WTC11 (cell line): ENCODE measurements at regions not wholly inside any gene's neighbourhood (a gene's known extent, or its start where the extent isn't known, plus 50 kb on each side); places are given as distances from the start of the nearest gene placed in this dataset.

ENCODE experiments used
- ATAC-seq: fragments of 200-7000 bp; cut with Tn5 transposase; 2 replicates; pipeline ENCODE4 v1.10.0; 2021; ENCODE audit warnings: mild to moderate bottlenecking, moderate library complexity
- CTCF ChIA-PET: fragments of 300-600 bp; sonication (Branson Sonifier 250); formaldehyde crosslinking; loops from one replicate; lab custom pipeline; 2021; ENCODE audit warnings: antibody characterized with exemption; lab: Charles Lee
- POLR2A ChIA-PET: fragments of 350-600 bp; sonication (Branson Sonifier 250); formaldehyde crosslinking; loops from one replicate; lab custom pipeline; 2021; ENCODE audit warnings: antibody characterized with exemption; lab: Charles Lee
- DNase-seq: peaks from one replicate; pipeline ENCODE4 v3.0.0; 2021; ENCODE audit warnings: low spot score
- H3K27ac Mint-ChIP-seq: 2 replicates; pipeline ENCODE4 v1.8.0; 2021; ENCODE audit warnings: mixed read lengths
- H3K27me3 Mint-ChIP-seq: 2 replicates; pipeline ENCODE4 v1.8.0; 2021; ENCODE audit warnings: low read depth, mild to moderate bottlenecking, moderate library complexity, mixed read lengths
- H3K36me3 Mint-ChIP-seq: 2 replicates; pipeline ENCODE4 v1.8.0; 2021; ENCODE audit warnings: mixed read lengths
- H3K4me1 Mint-ChIP-seq: 2 replicates; pipeline ENCODE4 v1.8.0; 2022; ENCODE audit warnings: mixed read lengths
- H3K4me3 Mint-ChIP-seq: 2 replicates; pipeline ENCODE4 v1.8.0; 2021; ENCODE audit warnings: mild to moderate bottlenecking, moderate library complexity, mixed read lengths
- H3K9me3 Mint-ChIP-seq: 2 replicates; pipeline ENCODE4 v1.8.0; 2021; ENCODE audit warnings: mixed read lengths
- ATF2 ChIP-seq: sonication (generic); formaldehyde crosslinking; IDR thresholded peaks from 2 replicates; pipeline ENCODE4 v1.8.1; 2022; ENCODE audit warnings: low read depth, missing genetic modification reagents, borderline replicate concordance
- ATF6 ChIP-seq: sonication (generic); formaldehyde crosslinking; IDR thresholded peaks from 2 replicates; pipeline ENCODE4 v1.8.1; 2023; ENCODE audit warnings: mild to moderate bottlenecking, missing genetic modification reagents
- CBFB ChIP-seq: sonication (generic); formaldehyde crosslinking; IDR thresholded peaks from 2 replicates; pipeline ENCODE4 v1.8.1; 2022; ENCODE audit warnings: mild to moderate bottlenecking, low read depth, missing genetic modification reagents
- CREB1 ChIP-seq: sonication (generic); formaldehyde crosslinking; IDR thresholded peaks from 2 replicates; pipeline ENCODE4 v1.8.0; 2023; ENCODE audit warnings: mild to moderate bottlenecking, missing genetic modification reagents
- ERG ChIP-seq: fragments of 250-450 bp; sonication (Bioruptor Pico); IDR thresholded peaks from 2 replicates; pipeline ENCODE4 v1.8.0; 2021; ENCODE audit warnings: mild to moderate bottlenecking
- ESRRA ChIP-seq: sonication (generic); formaldehyde crosslinking; IDR thresholded peaks from 2 replicates; pipeline ENCODE4 v1.8.1; 2022; ENCODE audit warnings: mild to moderate bottlenecking, missing genetic modification reagents, borderline replicate concordance
- FOXP4 ChIP-seq: sonication (generic); formaldehyde crosslinking; IDR thresholded peaks from 2 replicates; pipeline ENCODE4 v1.8.0; 2022; ENCODE audit warnings: mild to moderate bottlenecking, missing genetic modification reagents
- JUN ChIP-seq: sonication (generic); formaldehyde crosslinking; IDR thresholded peaks from 2 replicates; pipeline ENCODE4 v1.8.0; 2023; ENCODE audit warnings: mild to moderate bottlenecking, missing genetic modification reagents
- KAT7 ChIP-seq: sonication (generic); formaldehyde crosslinking; IDR thresholded peaks from 2 replicates; pipeline ENCODE4 v1.8.1; 2023; ENCODE audit warnings: missing genetic modification reagents, mild to moderate bottlenecking, borderline replicate concordance
- MAX ChIP-seq: sonication (generic); formaldehyde crosslinking; IDR thresholded peaks from 2 replicates; pipeline ENCODE4 v1.8.0; 2022; ENCODE audit warnings: mild to moderate bottlenecking, missing genetic modification reagents
- NFYB ChIP-seq: sonication (generic); formaldehyde crosslinking; conservative IDR thresholded peaks from 2 replicates; pipeline ENCODE4 v1.8.0; 2022; ENCODE audit warnings: low read depth, missing genetic modification reagents
- SMAD4 ChIP-seq: sonication (generic); formaldehyde crosslinking; IDR thresholded peaks from 2 replicates; pipeline ENCODE4 v1.8.0; 2022; ENCODE audit warnings: mild to moderate bottlenecking, missing genetic modification reagents
- SP1 ChIP-seq: sonication (generic); formaldehyde crosslinking; conservative IDR thresholded peaks from 2 replicates; pipeline ENCODE4 v1.8.1; 2022; ENCODE audit warnings: missing genetic modification reagents
- USF2 ChIP-seq: sonication (generic); formaldehyde crosslinking; IDR thresholded peaks from 2 replicates; pipeline ENCODE4 v1.8.1; 2023; ENCODE audit warnings: mild to moderate bottlenecking, missing genetic modification reagents, moderate library complexity
- ZNF121 ChIP-seq: sonication (generic); formaldehyde crosslinking; IDR thresholded peaks from 2 replicates; pipeline ENCODE4 v1.8.0; 2023; ENCODE audit warnings: missing genetic modification reagents
- ZNF317 ChIP-seq: sonication (generic); formaldehyde crosslinking; IDR thresholded peaks from 2 replicates; pipeline ENCODE4 v1.8.1; 2023; ENCODE audit warnings: low read depth, mild to moderate bottlenecking, moderate library complexity, missing genetic modification reagents, borderline replicate concordance
- ZNF425 ChIP-seq: fragments of 250-450 bp; sonication (Bioruptor Pico); conservative IDR thresholded peaks from 2 replicates; pipeline ENCODE4 v1.9.0; 2021; ENCODE audit warnings: mild to moderate bottlenecking

- H3K4me1 Mint-ChIP-seq, result peaks cover 4% of the 10 kb centered on the region
- no peak for ATAC-seq
These were observed 169.8 kb downstream of the LEPR start for GRCh38 chr1:65590279-65590678.

GRCh38 chr1:65593516-65593915 is 173.0 kb downstream of the LEPR start:
- ChIA-PET POLR2A (no interaction called here), CTCF (no interaction called here)
- peaks cover 4% of the 10 kb centered on the region for H3K4me1 Mint-ChIP-seq
- H3K27me3 Mint-ChIP-seq, result no peaks in the 10 kb centered on the region
- ATAC-seq (no peak), DNase-seq (no peak)
- TF ChIP-seq JUN (CRISPR knock-in tag) (no peak), ZNF121 (CRISPR knock-in tag) (no peak), SP1 (CRISPR knock-in tag) (no peak), USF2 (CRISPR knock-in tag) (no peak), SMAD4 (CRISPR knock-in tag) (no peak), ATF6 (CRISPR knock-in tag) (no peak), CREB1 (CRISPR knock-in tag) (no peak), ZNF317 (no peak)
- peaks cover 19% of the 10 kb centered on the region for H3K9me3 Mint-ChIP-seq
- peaks cover 6% of the 10 kb centered on the region for H3K36me3 Mint-ChIP-seq
- H3K4me3 Mint-ChIP-seq, result no peak overlapping the region
- H3K27ac Mint-ChIP-seq, result no peak overlapping the region

More at GRCh38 chr1:65590279-65590678, 169.8 kb downstream of the LEPR start:
- H3K9me3 Mint-ChIP-seq, result peaks cover 20% of the 10 kb centered on the region
- no peak for DNase-seq
- CTCF ChIA-PET, result no interaction called here
- H3K4me3 Mint-ChIP-seq, result no peak overlapping the region
- peaks cover 6% of the 10 kb centered on the region for H3K36me3 Mint-ChIP-seq
- no peak for TF ChIP-seq KAT7 (CRISPR knock-in tag)
- TF ChIP-seq MAX (CRISPR knock-in tag), result no peak
- no peak for TF ChIP-seq CBFB (CRISPR knock-in tag)
- no peak for TF ChIP-seq ERG (CRISPR knock-in tag)
- TF ChIP-seq ZNF425, result no peak
- no peak for TF ChIP-seq NFYB
- no peak for TF ChIP-seq ESRRA (CRISPR knock-in tag)
- no peak for TF ChIP-seq FOXP4 (CRISPR knock-in tag)
- TF ChIP-seq ATF2 (CRISPR knock-in tag), result no peak
- H3K27me3 Mint-ChIP-seq, result no peaks in the 10 kb centered on the region
- POLR2A ChIA-PET, result no interaction called here
- no peak overlapping the region for H3K27ac Mint-ChIP-seq
